ENCODE measurements at regions not wholly inside any gene's neighbourhood (a gene's known extent, or its start where the extent isn't known, plus 50 kb on each side); places are given as distances from the start of the nearest gene placed in this dataset.

GRCh38 chr4:14091531-14091930 is 464.0 kb upstream of the BOD1L1 start:
- H2BK5ac ChIP-seq (ENCODE audit: low read depth, low read length), result no peak overlapping the region
- H3K79me1 ChIP-seq (ENCODE audit: low read depth, low read length), result no peaks in the 10 kb centered on the region
- no peaks in the 10 kb centered on the region for H3K36me3 ChIP-seq (ENCODE audit: control insufficient read depth in 2 of 4, insufficient read depth in 4 of 4, low read length in 3 of 4)
- no peaks in the 10 kb centered on the region for H3K79me2 ChIP-seq (ENCODE audit: control insufficient read depth in 1 of 2, insufficient read depth in 2 of 2, low read length in 2 of 2)
- H3K18ac ChIP-seq (ENCODE audit: extremely low read depth, low read length), result no peak overlapping the region
- H3K4me1 ChIP-seq (replicated peaks in 1 of 4; ENCODE audit: control insufficient read depth in 3 of 4, insufficient read depth in 4 of 4, low read length in 3 of 4), result no peaks in the 10 kb centered on the region
- H3K27ac ChIP-seq (ENCODE audit: low read depth, low read length), result no peak overlapping the region
- no peak overlapping the region for H3K56ac ChIP-seq (replicated peaks; ENCODE audit: insufficient read length, low read depth, low read length)
- ChIA-PET POLR2A (ENCODE audit: partially characterized antibody) (no interaction called here), CTCF (ENCODE audit: partially characterized antibody) (no interaction called here)
- H3K27me3 ChIP-seq (replicated peaks in 1 of 4; ENCODE audit: control insufficient read depth in 3 of 4, extremely low read depth in 1 of 4, insufficient read depth in 3 of 4, low read length in 3 of 4), result no peaks in the 10 kb centered on the region
- H3K14ac ChIP-seq (ENCODE audit: insufficient read length), result no peak overlapping the region
- no peak overlapping the region for H4K5ac ChIP-seq (ENCODE audit: insufficient read length, low read depth, low read length)
- no peaks in the 10 kb centered on the region for H3K9me3 ChIP-seq (ENCODE audit: insufficient read depth in 2 of 2, low read depth in 1 of 2, low read length in 1 of 2)
- H3K4me3 ChIP-seq (ENCODE audit: extremely low read depth in 1 of 4, insufficient read depth in 2 of 4, low read depth in 3 of 4, low read length in 4 of 4), result no peak overlapping the region
- H2BK12ac ChIP-seq (ENCODE audit: low read depth, low read length), result no peak overlapping the region
- no peaks in the 10 kb centered on the region for H3K23me2 ChIP-seq (ENCODE audit: low read depth, low read length)
- H2BK15ac ChIP-seq (ENCODE audit: low read length), result peak overlapping the region; percentile 6; the same call in 1 of the 2 replicates
- no peaks in the 10 kb centered on the region for H4K20me1 ChIP-seq (replicated peaks in 1 of 2; ENCODE audit: control insufficient read depth in 1 of 2, insufficient read depth in 2 of 2, low read length in 2 of 2)
- no peak overlapping the region for H3K23ac ChIP-seq (ENCODE audit: insufficient read length)
- H3K4ac ChIP-seq (replicated peaks; ENCODE audit: insufficient read length, low read depth, low read length), result no peak overlapping the region
- H4K8ac ChIP-seq (ENCODE audit: extremely low read depth, insufficient read depth, low read length), result no peak overlapping the region
- no peak overlapping the region for H2BK20ac ChIP-seq (ENCODE audit: low read length)
- no peak overlapping the region for H2BK120ac ChIP-seq (replicated peaks; ENCODE audit: low read depth, low read length)
- no peak overlapping the region for H4K91ac ChIP-seq (replicated peaks; ENCODE audit: insufficient read length, low read length)
- no peak overlapping the region for H3K4me2 ChIP-seq (ENCODE audit: insufficient read depth in 1 of 2, low read depth in 2 of 2, low read length in 2 of 2)
- H3K9ac ChIP-seq (replicated peaks in 1 of 4; ENCODE audit: extremely low read depth in 1 of 4, low read depth in 3 of 4, low read length in 3 of 4), result no peak overlapping the region
- no peak overlapping the region for H2AFZ ChIP-seq (ENCODE audit: low read length)
- DNase-seq (ENCODE audit: low read depth in 1 of 2, low spot score in 2 of 2) (no peak), FAIRE-seq (no peak)
- H2AK5ac ChIP-seq (ENCODE audit: low read depth, low read length), result no peak overlapping the region
- TF ChIP-seq ZNF274 (IDR thresholded peaks at IDR 0.05; ENCODE audit: borderline replicate concordance, extremely low read depth, low read length), result no peak
- no peak for TF ChIP-seq ASH2L (IDR thresholded peaks at IDR 0.05; ENCODE audit: low read length)
- TF ChIP-seq GABPA (IDR thresholded peaks at IDR 0.05; ENCODE audit: borderline replicate concordance, insufficient read depth, low read length), result no peak
- no peak for TF ChIP-seq NANOG (IDR thresholded peaks at IDR 0.05; ENCODE audit: insufficient read depth, low read depth, low read length, poor library complexity, severe bottlenecking)
- no peak for TF ChIP-seq RXRA (IDR thresholded peaks at IDR 0.05; ENCODE audit: insufficient read depth, low read depth, low read length)
- no peak for TF ChIP-seq RNF2 (IDR thresholded peaks at IDR 0.05; ENCODE audit: borderline replicate concordance, low read depth, low read length, missing control alignments, poor library complexity, severe bottlenecking)
- no peak for TF ChIP-seq TAF7 (optimal IDR thresholded peaks at IDR 0.05; ENCODE audit: borderline replicate concordance, low read depth, low read length)
- TF ChIP-seq TEAD4 (IDR thresholded peaks at IDR 0.05; ENCODE audit: low read depth, low read length), result no peak
- no peak for TF ChIP-seq GTF2F1 (IDR thresholded peaks at IDR 0.05; ENCODE audit: borderline replicate concordance, low read depth, low read length)
- TF ChIP-seq NRF1 (IDR thresholded peaks at IDR 0.05; ENCODE audit: low read depth, low read length), result no peak
- no peak for TF ChIP-seq BRCA1 (IDR thresholded peaks at IDR 0.05; ENCODE audit: low read depth, low read length)
- TF ChIP-seq SIRT6 (IDR thresholded peaks at IDR 0.05; ENCODE audit: low read length), result no peak
- no peak for TF ChIP-seq E2F6 (IDR thresholded peaks at IDR 0.05)
- no peak for TF ChIP-seq PHF8 (conservative IDR thresholded peaks at IDR 0.05; ENCODE audit: low read depth, low read length)

Data from H1 (cell line).